Liver (tissue), 3 donors: ENCODE measurements at regions not wholly inside any gene's neighbourhood (a gene's known extent, or its start where the extent isn't known, plus 50 kb on each side); places are given as distances from the start of the nearest gene placed in this dataset.

Experiments
- CTCF ChIP-seq: fragments of 150-350 bp; IDR thresholded peaks from 2 replicates; pipeline ENCODE4 v1.5.1; 2017; ENCODE audit warnings: improper control_type of control experiment, low read depth, low read length; ENCODE audit not compliant: missing input control
- MAX ChIP-seq: IDR thresholded peaks from 2 replicates; pipeline ENCODE4 v1.6.1; 2016; ENCODE audit warnings: antibody characterized with exemption
- TAF1 ChIP-seq: conservative IDR thresholded peaks from 2 replicates; pipeline ENCODE4 v1.6.1; 2016; ENCODE audit warnings: antibody characterized with exemption, mild to moderate bottlenecking
- ZBTB33 ChIP-seq: IDR thresholded peaks from 2 replicates; pipeline ENCODE4 v1.6.1; 2016; ENCODE audit warnings: antibody characterized with exemption
- donor health status: healthy.
- donor health status: healthy.

GRCh38 chr10:83760142-83760541 is 379.2 kb upstream of the GHITM start:
- TF ChIP-seq ZBTB33 (no peak), MAX (no peak), CTCF (no peak), TAF1 (no peak)
